IPS-20b (cell line): ENCODE measurements at regions not wholly inside any gene's neighbourhood (a gene's known extent, or its start where the extent isn't known, plus 50 kb on each side); places are given as distances from the start of the nearest gene placed in this dataset.

Experiments
- H3K27ac ChIP-seq: one replicate; pipeline ENCODE4 v1.5.1; 2013; ENCODE audit warnings: low read length
- H3K27me3 ChIP-seq: 2 replicates; pipeline ENCODE4 v1.6.1; 2013; ENCODE audit warnings: mild to moderate bottlenecking, low read length, inconsistent platforms; ENCODE audit not compliant: insufficient read depth
- H3K36me3 ChIP-seq: 2 replicates; pipeline ENCODE4 v1.6.1; 2013; ENCODE audit warnings: low read depth, mild to moderate bottlenecking, inconsistent platforms, low read length, moderate library complexity; ENCODE audit not compliant: insufficient read depth
- H3K4me1 ChIP-seq: 2 replicates; pipeline ENCODE4 v1.6.1; 2013; ENCODE audit warnings: mild to moderate bottlenecking, control low read depth, inconsistent platforms, low read length, moderate library complexity; ENCODE audit not compliant: insufficient read depth
- H3K4me3 ChIP-seq: 2 replicates; pipeline ENCODE4 v1.5.1; 2013; ENCODE audit warnings: mild to moderate bottlenecking, low read length, inconsistent platforms
- H3K9ac ChIP-seq: 2 replicates; pipeline ENCODE4 v1.6.1; 2013; ENCODE audit warnings: low read depth, mild to moderate bottlenecking, inconsistent platforms, low read length, moderate library complexity
- H3K9me3 ChIP-seq: 2 replicates; pipeline ENCODE4 v1.6.1; 2013; ENCODE audit warnings: mild to moderate bottlenecking, low read depth, low read length, inconsistent platforms; ENCODE audit not compliant: insufficient read depth

- H3K4me3 ChIP-seq, result no peak overlapping the region
- no peak overlapping the region for H3K27ac ChIP-seq
- H3K4me1 ChIP-seq, result no peaks in the 10 kb centered on the region
- H3K36me3 ChIP-seq, result no peaks in the 10 kb centered on the region
- H3K9me3 ChIP-seq, result no peaks in the 10 kb centered on the region
- no peak overlapping the region for H3K9ac ChIP-seq
- no peaks in the 10 kb centered on the region for H3K27me3 ChIP-seq
Measured at GRCh38 chr13:80203496-80203895, 137.4 kb downstream of the SPRY2 start.

GRCh38 chr13:80201694-80202468 is 139.0 kb downstream of the SPRY2 start:
- H3K27ac ChIP-seq, result no peak overlapping the region
- H3K4me1 ChIP-seq, result no peaks in the 10 kb centered on the region
- H3K4me3 ChIP-seq, result no peak overlapping the region
- no peaks in the 10 kb centered on the region for H3K9me3 ChIP-seq
- no peak overlapping the region for H3K9ac ChIP-seq
- no peaks in the 10 kb centered on the region for H3K36me3 ChIP-seq
- H3K27me3 ChIP-seq, result no peaks in the 10 kb centered on the region

- Histone ChIP-seq H3K9me3 (no peaks in the 10 kb centered on the region), H3K36me3 (no peaks in the 10 kb centered on the region), H3K27ac (no peak overlapping the region), H3K4me3 (no peak overlapping the region), H3K9ac (no peak overlapping the region), H3K27me3 (no peaks in the 10 kb centered on the region), H3K4me1 (no peaks in the 10 kb centered on the region)
Measured at GRCh38 chr13:80199585-80200292, 141.2 kb downstream of the SPRY2 start.

- no peaks in the 10 kb centered on the region for H3K4me1 ChIP-seq
- H3K9ac ChIP-seq, result no peak overlapping the region
- no peaks in the 10 kb centered on the region for H3K36me3 ChIP-seq
- no peaks in the 10 kb centered on the region for H3K9me3 ChIP-seq
- no peak overlapping the region for H3K4me3 ChIP-seq
- H3K27ac ChIP-seq, result no peak overlapping the region
- no peaks in the 10 kb centered on the region for H3K27me3 ChIP-seq
Measured at GRCh38 chr13:80199067-80199466, 141.9 kb downstream of the SPRY2 start.

GRCh38 chr13:80196756-80197155 is 144.2 kb downstream of the SPRY2 start:
- no peaks in the 10 kb centered on the region for H3K4me1 ChIP-seq
- no peak overlapping the region for H3K4me3 ChIP-seq
- no peak overlapping the region for H3K27ac ChIP-seq

GRCh38 chr13:80195649-80196048 is 145.3 kb downstream of the SPRY2 start:
- Histone ChIP-seq H3K9me3 (no peaks in the 10 kb centered on the region), H3K27ac (no peak overlapping the region), H3K36me3 (no peaks in the 10 kb centered on the region), H3K9ac (no peak overlapping the region), H3K4me3 (no peak overlapping the region), H3K4me1 (no peaks in the 10 kb centered on the region), H3K27me3 (no peaks in the 10 kb centered on the region)

More at GRCh38 chr13:80196756-80197155, 144.2 kb downstream of the SPRY2 start:
- H3K36me3 ChIP-seq, result no peaks in the 10 kb centered on the region
- H3K9me3 ChIP-seq, result no peaks in the 10 kb centered on the region
- H3K9ac ChIP-seq, result no peak overlapping the region
- H3K27me3 ChIP-seq, result no peaks in the 10 kb centered on the region

- Histone ChIP-seq H3K36me3 (no peaks in the 10 kb centered on the region), H3K9ac (no peak overlapping the region), H3K4me1 (no peaks in the 10 kb centered on the region), H3K27ac (no peak overlapping the region), H3K27me3 (no peaks in the 10 kb centered on the region), H3K9me3 (no peaks in the 10 kb centered on the region), H3K4me3 (no peak overlapping the region)
Measured at GRCh38 chr13:80189889-80190597, 150.9 kb downstream of the SPRY2 start.

GRCh38 chr13:80180740-80181355 is 160.1 kb downstream of the SPRY2 start:
- H3K27ac ChIP-seq, result no peak overlapping the region
- H3K4me1 ChIP-seq, result peaks cover 14% of the 10 kb centered on the region; the same call in 1 of the 2 replicates
- no peak overlapping the region for H3K4me3 ChIP-seq
- H3K9ac ChIP-seq, result no peak overlapping the region
- H3K36me3 ChIP-seq, result no peaks in the 10 kb centered on the region
- H3K27me3 ChIP-seq, result no peaks in the 10 kb centered on the region
- H3K9me3 ChIP-seq, result no peaks in the 10 kb centered on the region; the same call in 1 of the 2 replicates

- H3K36me3 ChIP-seq, result no peaks in the 10 kb centered on the region
- H3K9ac ChIP-seq, result no peak overlapping the region
- H3K9me3 ChIP-seq, result no peaks in the 10 kb centered on the region
- H3K4me1 ChIP-seq, result peaks cover 7% of the 10 kb centered on the region; the same call in 1 of the 2 replicates
- H3K4me3 ChIP-seq, result no peak overlapping the region
- no peak overlapping the region for H3K27ac ChIP-seq
- H3K27me3 ChIP-seq, result no peaks in the 10 kb centered on the region
Measured at GRCh38 chr13:80177327-80177726, 163.6 kb downstream of the SPRY2 start.

GRCh38 chr13:80173224-80173623 is 167.7 kb downstream of the SPRY2 start:
- H3K9me3 ChIP-seq, result no peaks in the 10 kb centered on the region
- H3K36me3 ChIP-seq, result no peaks in the 10 kb centered on the region
- H3K27ac ChIP-seq, result no peak overlapping the region
- H3K4me3 ChIP-seq, result no peak overlapping the region
- no peaks in the 10 kb centered on the region for H3K27me3 ChIP-seq
- H3K4me1 ChIP-seq, result no peaks in the 10 kb centered on the region
- no peak overlapping the region for H3K9ac ChIP-seq

- Histone ChIP-seq H3K27ac (no peak overlapping the region), H3K9me3 (no peaks in the 10 kb centered on the region), H3K9ac (no peak overlapping the region), H3K4me1 (no peaks in the 10 kb centered on the region), H3K27me3 (no peaks in the 10 kb centered on the region), H3K4me3 (no peak overlapping the region), H3K36me3 (no peaks in the 10 kb centered on the region)
Measured at GRCh38 chr13:80171096-80171495, 169.8 kb downstream of the SPRY2 start.
